ENCODE measurements at regions not wholly inside any gene's neighbourhood (a gene's known extent, or its start where the extent isn't known, plus 50 kb on each side); places are given as distances from the start of the nearest gene placed in this dataset.

GRCh38 chr6:115539531-115539930 lies 521.2 kb downstream of the FRK start:
- no peak overlapping the region for H3K9ac ChIP-seq (ENCODE audit: control insufficient read depth, insufficient read depth, low read length)
- no peak overlapping the region for H3K27ac ChIP-seq (ENCODE audit: control insufficient read depth, insufficient read depth)
- no peak for FAIRE-seq
- BruUV-seq (replicated peaks), result no TSS peak
- no peak for ATAC-seq
- no peak overlapping the region for H2AFZ ChIP-seq (ENCODE audit: control insufficient read depth, low read depth, low read length)
- no peaks in the 10 kb centered on the region for H3K27me3 ChIP-seq (replicated peaks in 1 of 2; ENCODE audit: control insufficient read depth in 2 of 2, insufficient read depth in 2 of 2, low read length in 1 of 2)
- ChIA-PET RAD21 (ENCODE audit: unreplicated experiment) (no interaction called here), POLR2A (no interaction called here), SMC1A (ENCODE audit: uncharacterized antibody, unreplicated experiment) (no interaction called here), CTCF (interaction anchor here (0.7 kb wide), 1 partner anchor 474 kb away, joined by 3 read pairs; no protein-coding TSS in a partner anchor)
- H3K4me2 ChIP-seq (ENCODE audit: control insufficient read depth, insufficient read depth), result no peak overlapping the region
- H3K36me3 ChIP-seq (ENCODE audit: control insufficient read depth in 2 of 2, insufficient read depth in 2 of 2, low read length in 1 of 2), result no peaks in the 10 kb centered on the region
- H3K4me3 ChIP-seq, result no peak overlapping the region
- no peaks in the 10 kb centered on the region for H3K4me1 ChIP-seq (ENCODE audit: control insufficient read depth, insufficient read depth, low read length)
- no peaks in the 10 kb centered on the region for H4K20me1 ChIP-seq (ENCODE audit: control insufficient read depth, insufficient read depth)
- no peaks in the 10 kb centered on the region for H3K79me2 ChIP-seq (ENCODE audit: control insufficient read depth, insufficient read depth, low read length)
- DNase-seq (ENCODE audit: low read depth, low spot score), result no peak
- TF ChIP-seq CREB1 (IDR thresholded peaks at IDR 0.05; ENCODE audit: low read depth), result no peak
- TF ChIP-seq ZSCAN29 (IDR thresholded peaks at IDR 0.05), result no peak
- TF ChIP-seq PKNOX1 (IDR thresholded peaks at IDR 0.05), result no peak
- TF ChIP-seq MYB (IDR thresholded peaks at IDR 0.05; ENCODE audit: borderline replicate concordance, low read depth, low read length), result no peak
- TF ChIP-seq BCLAF1 (IDR thresholded peaks at IDR 0.05), result no peak
- no peak for TF ChIP-seq YY1 (IDR thresholded peaks at IDR 0.05; ENCODE audit: low read depth, low read length)
- no peak for TF ChIP-seq NFYA (IDR thresholded peaks at IDR 0.05; ENCODE audit: borderline replicate concordance, low read depth, low read length)
- TF ChIP-seq EP300 (IDR thresholded peaks at IDR 0.05; ENCODE audit: borderline replicate concordance in 1 of 2, control insufficient read depth in 1 of 2, low read depth in 2 of 2, low read length in 2 of 2), result no peak
- TF ChIP-seq ZBED1 (IDR thresholded peaks at IDR 0.05; ENCODE audit: borderline replicate concordance), result no peak
- TF ChIP-seq TBL1XR1 (IDR thresholded peaks at IDR 0.05; ENCODE audit: low read depth, low read length), result no peak
- TF ChIP-seq MYC (IDR thresholded peaks at IDR 0.05; ENCODE audit: insufficient read depth, insufficient read length, insufficient replicate concordance, low read length, severe bottlenecking), result no peak
- TF ChIP-seq SMAD5 (IDR thresholded peaks at IDR 0.05; ENCODE audit: low read depth), result no peak
- no peak for TF ChIP-seq YBX1 (IDR thresholded peaks at IDR 0.05)
- TF ChIP-seq REST (IDR thresholded peaks at IDR 0.05; ENCODE audit: low read depth, low read length), result no peak
- no peak for TF ChIP-seq KLF5 (IDR thresholded peaks at IDR 0.05; ENCODE audit: partially characterized antibody)
- no peak for TF ChIP-seq ATF3 (IDR thresholded peaks at IDR 0.05; ENCODE audit: borderline replicate concordance, extremely low read depth, low read depth, low read length)
- no peak for TF ChIP-seq KAT2A (conservative IDR thresholded peaks at IDR 0.05; ENCODE audit: control insufficient read depth, low read depth, low read length)
- no peaks in the 10 kb centered on the region for H3K9me3 ChIP-seq (replicated peaks; ENCODE audit: control insufficient read depth, insufficient read depth, low read length)
- WGBS (ENCODE audit: insufficient coverage, insufficient replicate concordance, low lambda C conversion rate, missing lambda C conversion rate), result 28% methylated on average over 6 of the region's 6 CpGs
- intact Hi-C loops (cut with micrococcal nuclease; ENCODE audit: unreplicated experiment) (no loop called here), in situ Hi-C loops (cut with MboI) (no loop called here)
